Skeletal muscle tissue (tissue), 3 donors: ENCODE measurements at regions not wholly inside any gene's neighbourhood (a gene's known extent, or its start where the extent isn't known, plus 50 kb on each side); places are given as distances from the start of the nearest gene placed in this dataset.

Source experiments
- H3K27ac ChIP-seq: one replicate; pipeline ENCODE4 v1.7.0; 2013; ENCODE audit warnings: mild to moderate bottlenecking, low read depth, low read length, inconsistent platforms
- H3K27me3 ChIP-seq, 3 donors: one replicate each; pipeline ENCODE4 v1.7.0; 2013; ENCODE audit warnings: low read length in 3 of 3; ENCODE audit not compliant: control insufficient read depth in 3 of 3, insufficient read depth in 3 of 3
- H3K36me3 ChIP-seq, 3 donors: one replicate each; pipeline ENCODE4 v1.7.0; 2013; ENCODE audit warnings: low read length in 3 of 3; ENCODE audit not compliant: control insufficient read depth in 3 of 3, insufficient read depth in 3 of 3
- H3K4me1 ChIP-seq, 3 donors: one replicate each; pipeline ENCODE4 v1.7.0; 2013; ENCODE audit warnings: low read length in 3 of 3, mild to moderate bottlenecking in 3 of 3; ENCODE audit not compliant: control insufficient read depth in 3 of 3, insufficient read depth in 3 of 3
- H3K4me3 ChIP-seq, 3 donors: one replicate each; pipeline ENCODE4 v1.7.0; 2013; ENCODE audit warnings: low read length in 3 of 3
- H3K9ac ChIP-seq, 3 donors: one replicate each; pipeline ENCODE4 v1.7.0; 2013; ENCODE audit warnings: low read length in 3 of 3, mild to moderate bottlenecking in 3 of 3, moderate library complexity in 2 of 3, low read depth in 1 of 3
- H3K9me3 ChIP-seq, 3 donors: one replicate each; pipeline ENCODE4 v1.7.0; 2013; ENCODE audit warnings: low read length in 3 of 3; ENCODE audit not compliant: control insufficient read depth in 3 of 3
- donor health status: Osteomylitis.

- Histone ChIP-seq H3K4me1 (no peaks in the 10 kb centered on the region), H3K27me3 (no peaks in the 10 kb centered on the region), H3K4me3 (no peak overlapping the region), H3K27ac (no peak overlapping the region), H3K9ac (no peak overlapping the region), H3K36me3 (no peaks in the 10 kb centered on the region), H3K9me3 (no peaks in the 10 kb centered on the region)
These were observed 651.3 kb upstream of the ARID1B start for GRCh38 chr6:156125844-156126243.

- H3K9ac ChIP-seq, result no peak overlapping the region
- no peaks in the 10 kb centered on the region for H3K27me3 ChIP-seq
- no peak overlapping the region for H3K4me3 ChIP-seq
- H3K36me3 ChIP-seq, result no peaks in the 10 kb centered on the region
- H3K9me3 ChIP-seq, result no peaks in the 10 kb centered on the region
- H3K4me1 ChIP-seq, result no peaks in the 10 kb centered on the region
- H3K27ac ChIP-seq, result no peak overlapping the region
These were observed 653.4 kb upstream of the ARID1B start for GRCh38 chr6:156123731-156124130.

- no peaks in the 10 kb centered on the region for H3K27me3 ChIP-seq
- H3K4me1 ChIP-seq, result no peaks in the 10 kb centered on the region
- no peak overlapping the region for H3K9ac ChIP-seq
- no peaks in the 10 kb centered on the region for H3K36me3 ChIP-seq
- no peak overlapping the region for H3K27ac ChIP-seq
- H3K9me3 ChIP-seq, result no peaks in the 10 kb centered on the region
- H3K4me3 ChIP-seq, result no peak overlapping the region
These were observed 655.2 kb upstream of the ARID1B start for GRCh38 chr6:156121973-156122372.

GRCh38 chr6:156114541-156114940 is 658.9 kb upstream of the NOX3 start:
- H3K4me1 ChIP-seq, result no peaks in the 10 kb centered on the region
- no peak overlapping the region for H3K27ac ChIP-seq
- H3K27me3 ChIP-seq, result no peaks in the 10 kb centered on the region

GRCh38 chr6:156113631-156114030 is 658.0 kb upstream of the NOX3 start:
- Histone ChIP-seq H3K9me3 (no peaks in the 10 kb centered on the region), H3K4me3 (no peak overlapping the region), H3K36me3 (no peaks in the 10 kb centered on the region), H3K4me1 (no peaks in the 10 kb centered on the region), H3K27ac (no peak overlapping the region), H3K27me3 (no peaks in the 10 kb centered on the region), H3K9ac (no peak overlapping the region)

More at GRCh38 chr6:156114541-156114940, 658.9 kb upstream of the NOX3 start:
- Histone ChIP-seq H3K4me3 (no peak overlapping the region), H3K9me3 (no peaks in the 10 kb centered on the region), H3K36me3 (no peaks in the 10 kb centered on the region), H3K9ac (no peak overlapping the region)

- Histone ChIP-seq H3K4me1 (no peaks in the 10 kb centered on the region), H3K4me3 (no peak overlapping the region), H3K27me3 (no peaks in the 10 kb centered on the region), H3K9me3 (no peaks in the 10 kb centered on the region), H3K36me3 (no peaks in the 10 kb centered on the region), H3K9ac (no peak overlapping the region), H3K27ac (no peak overlapping the region)
These were observed 656.3 kb upstream of the NOX3 start for GRCh38 chr6:156111913-156112312.

- Histone ChIP-seq H3K27me3 (no peaks in the 10 kb centered on the region), H3K36me3 (no peaks in the 10 kb centered on the region), H3K4me3 (no peak overlapping the region), H3K9ac (no peak overlapping the region), H3K27ac (no peak overlapping the region), H3K4me1 (no peaks in the 10 kb centered on the region), H3K9me3 (no peaks in the 10 kb centered on the region)
These were observed 654.6 kb upstream of the NOX3 start for GRCh38 chr6:156110249-156110648.

- H3K4me1 ChIP-seq, result no peaks in the 10 kb centered on the region
- H3K9ac ChIP-seq, result no peak overlapping the region
- no peaks in the 10 kb centered on the region for H3K36me3 ChIP-seq
- no peak overlapping the region for H3K4me3 ChIP-seq
- no peaks in the 10 kb centered on the region for H3K9me3 ChIP-seq
- no peaks in the 10 kb centered on the region for H3K27me3 ChIP-seq
- H3K27ac ChIP-seq, result no peak overlapping the region
These were observed 654.1 kb upstream of the NOX3 start for GRCh38 chr6:156109713-156110112.

- Histone ChIP-seq H3K27ac (no peak overlapping the region), H3K4me3 (no peak overlapping the region), H3K36me3 (no peaks in the 10 kb centered on the region), H3K4me1 (no peaks in the 10 kb centered on the region), H3K9me3 (no peaks in the 10 kb centered on the region), H3K9ac (no peak overlapping the region), H3K27me3 (no peaks in the 10 kb centered on the region)
These were observed 652.0 kb upstream of the NOX3 start for GRCh38 chr6:156107624-156108101.

- no peak overlapping the region for H3K27ac ChIP-seq
- no peaks in the 10 kb centered on the region for H3K36me3 ChIP-seq
- no peak overlapping the region for H3K9ac ChIP-seq
- no peaks in the 10 kb centered on the region for H3K27me3 ChIP-seq
- no peak overlapping the region for H3K4me3 ChIP-seq
- no peaks in the 10 kb centered on the region for H3K4me1 ChIP-seq
- H3K9me3 ChIP-seq, result no peaks in the 10 kb centered on the region
These were observed 646.5 kb upstream of the NOX3 start for GRCh38 chr6:156102129-156102528.

- no peaks in the 10 kb centered on the region for H3K36me3 ChIP-seq
- H3K27ac ChIP-seq, result no peak overlapping the region
- H3K9ac ChIP-seq, result no peak overlapping the region
- no peaks in the 10 kb centered on the region for H3K27me3 ChIP-seq
- H3K4me1 ChIP-seq, result no peaks in the 10 kb centered on the region
- H3K9me3 ChIP-seq, result no peaks in the 10 kb centered on the region
- H3K4me3 ChIP-seq, result no peak overlapping the region
These were observed 643.2 kb upstream of the NOX3 start for GRCh38 chr6:156098839-156099238.
